ENCODE measurements at regions not wholly inside any gene's neighbourhood (a gene's known extent, or its start where the extent isn't known, plus 50 kb on each side); places are given as distances from the start of the nearest gene placed in this dataset.

GRCh38 chr4:34191443-34191842, 2052.9 kb downstream of the ARAP2 start:
- H2BK15ac ChIP-seq (ENCODE audit: low read length), result no peak overlapping the region
- no peaks in the 10 kb centered on the region for H3K27me3 ChIP-seq (replicated peaks in 1 of 4; ENCODE audit: control insufficient read depth in 3 of 4, extremely low read depth in 1 of 4, insufficient read depth in 3 of 4, low read length in 3 of 4)
- peaks cover 0 to 2% (median 0%) of the 10 kb centered on the region in 4 experiments; a peak in 2 of 7 replicates for H3K4me1 ChIP-seq (replicated peaks in 1 of 4; ENCODE audit: control insufficient read depth in 3 of 4, insufficient read depth in 4 of 4, low read length in 3 of 4)
- H3K23me2 ChIP-seq (ENCODE audit: low read depth, low read length), result no peaks in the 10 kb centered on the region
- no peak overlapping the region for H4K91ac ChIP-seq (replicated peaks; ENCODE audit: insufficient read length, low read length)
- no peak overlapping the region for H2BK12ac ChIP-seq (ENCODE audit: low read depth, low read length)
- H2BK20ac ChIP-seq (ENCODE audit: low read length), result no peak overlapping the region
- CTCF ChIA-PET (ENCODE audit: partially characterized antibody), result no interaction called here
- H3K79me1 ChIP-seq (ENCODE audit: low read depth, low read length), result no peaks in the 10 kb centered on the region
- no peak overlapping the region for H3K18ac ChIP-seq (ENCODE audit: extremely low read depth, low read length)
- no peak for TF ChIP-seq E2F6 (IDR thresholded peaks at IDR 0.05)
- TF ChIP-seq RBBP5 (IDR thresholded peaks at IDR 0.05; ENCODE audit: borderline replicate concordance, low read depth, low read length), result no peak
- TF ChIP-seq ZNF274 (IDR thresholded peaks at IDR 0.05; ENCODE audit: borderline replicate concordance, extremely low read depth, low read length), result no peak
- TF ChIP-seq SIRT6 (IDR thresholded peaks at IDR 0.05; ENCODE audit: low read length), result no peak
- TF ChIP-seq CEBPB (IDR thresholded peaks at IDR 0.05; ENCODE audit: low read depth, low read length), result no peak
- TF ChIP-seq SP2 (IDR thresholded peaks at IDR 0.05; ENCODE audit: low read length), result no peak
- TF ChIP-seq SP4 (IDR thresholded peaks at IDR 0.05; ENCODE audit: low read length), result no peak
- no peak for TF ChIP-seq PHF8 (conservative IDR thresholded peaks at IDR 0.05; ENCODE audit: low read depth, low read length)
- TF ChIP-seq GTF2F1 (IDR thresholded peaks at IDR 0.05; ENCODE audit: borderline replicate concordance, low read depth, low read length), result no peak
- no peak overlapping the region for H2AK5ac ChIP-seq (ENCODE audit: low read depth, low read length)
- H3K4ac ChIP-seq (replicated peaks; ENCODE audit: insufficient read length, low read depth, low read length), result no peak overlapping the region
- FAIRE-seq, result no peak
- no peak overlapping the region for H3K9ac ChIP-seq (replicated peaks in 1 of 4; ENCODE audit: extremely low read depth in 1 of 4, low read depth in 3 of 4, low read length in 3 of 4)
- no peaks in the 10 kb centered on the region for H3K9me3 ChIP-seq (ENCODE audit: insufficient read depth in 2 of 2, low read depth in 1 of 2, low read length in 1 of 2)
- H2BK5ac ChIP-seq (ENCODE audit: low read depth, low read length), result no peak overlapping the region
- no peak overlapping the region for H3K56ac ChIP-seq (replicated peaks; ENCODE audit: insufficient read length, low read depth, low read length)
- H3K23ac ChIP-seq (ENCODE audit: insufficient read length), result no peak overlapping the region
- no peak overlapping the region for H2AFZ ChIP-seq (ENCODE audit: low read length)
- no peaks in the 10 kb centered on the region for H3K79me2 ChIP-seq (ENCODE audit: control insufficient read depth in 1 of 2, insufficient read depth in 2 of 2, low read length in 2 of 2)
- no peak overlapping the region for H3K4me3 ChIP-seq (ENCODE audit: extremely low read depth in 1 of 4, insufficient read depth in 2 of 4, low read depth in 3 of 4, low read length in 4 of 4)
- no peak overlapping the region for H4K5ac ChIP-seq (ENCODE audit: insufficient read length, low read depth, low read length)
- no peak overlapping the region for H3K27ac ChIP-seq (ENCODE audit: low read depth, low read length)
- no peak overlapping the region for H2BK120ac ChIP-seq (replicated peaks; ENCODE audit: low read depth, low read length)
- H4K20me1 ChIP-seq (replicated peaks in 1 of 2; ENCODE audit: control insufficient read depth in 1 of 2, insufficient read depth in 2 of 2, low read length in 2 of 2), result no peaks in the 10 kb centered on the region
- no peak for DNase-seq (ENCODE audit: low read depth in 1 of 2, low spot score in 2 of 2)
- no peaks in the 10 kb centered on the region for H3K36me3 ChIP-seq (ENCODE audit: control insufficient read depth in 2 of 4, insufficient read depth in 4 of 4, low read length in 3 of 4)
- POLR2A ChIA-PET (ENCODE audit: partially characterized antibody), result no interaction called here
- no peak overlapping the region for H3K4me2 ChIP-seq (ENCODE audit: insufficient read depth in 1 of 2, low read depth in 2 of 2, low read length in 2 of 2)
- no peak overlapping the region for H4K8ac ChIP-seq (ENCODE audit: extremely low read depth, insufficient read depth, low read length)
- H3K14ac ChIP-seq (ENCODE audit: insufficient read length), result no peak overlapping the region
